ENCODE measurements at regions not wholly inside any gene's neighbourhood (a gene's known extent, or its start where the extent isn't known, plus 50 kb on each side); places are given as distances from the start of the nearest gene placed in this dataset.

GRCh38 chr15:29352402-29352801, 82.8 kb upstream of the NSMCE3 start:
- no peak overlapping the region for H3K27ac ChIP-seq
- WGBS, 3 donors, result 80 to 81% (median 81%) methylated on average over 10 of the region's 10 CpGs

GRCh38 chr15:29349196-29349595, 79.6 kb upstream of the NSMCE3 start:
- Histone ChIP-seq H3K9me3 (no peaks in the 10 kb centered on the region), H3K4me1 (no peaks in the 10 kb centered on the region), H3K27ac (no peak overlapping the region), H3K4me3 (no peak overlapping the region), H3K27me3 (ENCODE audit: insufficient read depth in 3 of 3, low read length in 2 of 3) (peaks cover 0 to 7% (median 0%) of the 10 kb centered on the region in 3 donors), H3K36me3 (ENCODE audit: insufficient read depth in 1 of 2, low read depth in 1 of 2) (no peaks in the 10 kb centered on the region)
- intact Hi-C loops (cut with DNase I), result no loop called here
- ATAC-seq (no peak), DNase-seq (no peak)
- WGBS, 3 donors, result 52 to 73% (median 68%) methylated on average over 2 of the region's 2 CpGs
- no peak for TF ChIP-seq CTCF (IDR thresholded peaks at IDR 0.05)

More at GRCh38 chr15:29352402-29352801, 82.8 kb upstream of the NSMCE3 start:
- Histone ChIP-seq H3K27me3 (ENCODE audit: insufficient read depth in 3 of 3, low read length in 2 of 3) (peaks cover 0 to 4% (median 0%) of the 10 kb centered on the region in 3 donors), H3K4me3 (no peak overlapping the region), H3K4me1 (no peaks in the 10 kb centered on the region), H3K9me3 (no peaks in the 10 kb centered on the region), H3K36me3 (ENCODE audit: insufficient read depth in 1 of 2, low read depth in 1 of 2) (no peaks in the 10 kb centered on the region)
- DNase-seq, result no peak
- intact Hi-C loops (cut with DNase I), result no loop called here
- ATAC-seq, result no peak
- TF ChIP-seq CTCF (IDR thresholded peaks at IDR 0.05), result no peak

GRCh38 chr15:29348336-29348914, 78.8 kb upstream of the NSMCE3 start:
- Histone ChIP-seq H3K4me1 (no peaks in the 10 kb centered on the region), H3K27ac (no peak overlapping the region), H3K4me3 (no peak overlapping the region), H3K9me3 (no peaks in the 10 kb centered on the region), H3K36me3 (ENCODE audit: insufficient read depth in 1 of 2, low read depth in 1 of 2) (no peaks in the 10 kb centered on the region), H3K27me3 (ENCODE audit: insufficient read depth in 3 of 3, low read length in 2 of 3) (peaks cover 0 to 7% (median 0%) of the 10 kb centered on the region in 3 donors)
- intact Hi-C loops (cut with DNase I), result no loop called here
- DNase-seq (no peak), ATAC-seq (no peak)
- 23 to 30% (median 25%) methylated on average over 13 of the region's 13 CpGs for WGBS, 3 donors
- no peak for TF ChIP-seq CTCF (IDR thresholded peaks at IDR 0.05)

- 73 to 87% (median 75%) methylated on average over 3 of the region's 3 CpGs for WGBS, 3 donors
- DNase-seq, result no peak
- H3K36me3 ChIP-seq (ENCODE audit: insufficient read depth in 1 of 2, low read depth in 1 of 2), result no peaks in the 10 kb centered on the region
- intact Hi-C loops (cut with DNase I), result no loop called here
- no peak overlapping the region for H3K4me3 ChIP-seq
- no peak for TF ChIP-seq CTCF (IDR thresholded peaks at IDR 0.05)
- no peaks in the 10 kb centered on the region for H3K9me3 ChIP-seq
- no peak overlapping the region for H3K27ac ChIP-seq
- H3K4me1 ChIP-seq, result no peaks in the 10 kb centered on the region
- H3K27me3 ChIP-seq (ENCODE audit: insufficient read depth in 3 of 3, low read length in 2 of 3), result peaks cover 0 to 7% (median 0%) of the 10 kb centered on the region in 3 donors
- ATAC-seq, result no peak
Observed at GRCh38 chr15:29346998-29347397, 77.4 kb upstream of the NSMCE3 start.
